HG03159 (cell line): ENCODE measurements at regions not wholly inside any gene's neighbourhood (a gene's known extent, or its start where the extent isn't known, plus 50 kb on each side); places are given as distances from the start of the nearest gene placed in this dataset.
"Not testable (repeated sequence)": the region's sequence is repeated elsewhere in the genome, so short reads cannot be mapped to it uniquely, and the experiment has no call there.

ENCODE experiments used
- ATAC-seq: cut with Tn5 transposase; IDR thresholded peaks from one replicate; pipeline ENCODE4 v1.9.1; 2021; ENCODE audit warnings: mild to moderate bottlenecking, moderate library complexity; ENCODE audit not compliant: unreplicated experiment

- no peak for ATAC-seq
Measured at GRCh38 chr11:25159341-25159740, 662.5 kb downstream of the LUZP2 start.

- no peak for ATAC-seq
Measured at GRCh38 chr11:25163421-25163820, 666.6 kb downstream of the LUZP2 start.

- no peak for ATAC-seq
Measured at GRCh38 chr11:25180187-25180586, 683.3 kb downstream of the LUZP2 start.

DNA sequence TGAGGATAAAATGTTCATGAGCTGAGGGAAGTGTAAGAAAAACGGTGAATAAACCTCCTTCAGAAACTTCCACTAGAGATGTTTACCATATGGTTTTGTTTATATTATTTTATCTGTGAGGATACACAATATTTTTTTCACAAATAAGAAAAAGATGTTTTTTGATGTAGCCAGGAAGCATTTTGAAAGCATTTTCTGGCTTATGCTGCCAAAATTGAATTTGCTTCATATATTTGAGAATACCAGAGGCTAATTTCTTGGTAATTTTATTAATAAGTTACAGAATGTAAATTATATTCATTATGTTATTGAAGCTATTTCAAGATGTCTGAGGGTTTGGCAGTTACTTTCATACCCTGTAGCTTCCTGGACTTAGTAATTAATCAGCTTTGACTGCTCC lies 686.6 kb downstream of the LUZP2 start:
- no peak for ATAC-seq

DNA sequence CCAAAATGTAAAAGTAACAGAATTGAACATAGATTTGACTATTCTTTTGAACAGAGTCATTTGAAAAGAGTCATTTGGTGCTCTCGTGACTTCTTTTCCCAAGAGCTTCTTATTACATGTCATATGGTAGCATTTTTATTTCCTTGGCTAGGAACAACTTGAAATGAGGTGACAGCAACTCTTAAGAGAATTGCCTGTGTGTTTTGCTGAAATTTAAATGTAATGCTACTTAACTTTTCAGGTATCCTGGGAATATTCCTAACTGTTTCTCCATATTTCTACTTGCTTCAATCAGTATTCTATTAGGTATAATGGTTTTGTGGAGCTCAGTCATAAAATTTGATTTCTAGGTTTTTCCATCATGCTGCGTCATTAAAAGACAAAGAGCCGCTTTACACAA lies 700.7 kb downstream of the LUZP2 start:
- no peak for ATAC-seq

GRCh38 chr11:25198704-25199103 lies 701.9 kb downstream of the LUZP2 start:
- no peak for ATAC-seq

DNA sequence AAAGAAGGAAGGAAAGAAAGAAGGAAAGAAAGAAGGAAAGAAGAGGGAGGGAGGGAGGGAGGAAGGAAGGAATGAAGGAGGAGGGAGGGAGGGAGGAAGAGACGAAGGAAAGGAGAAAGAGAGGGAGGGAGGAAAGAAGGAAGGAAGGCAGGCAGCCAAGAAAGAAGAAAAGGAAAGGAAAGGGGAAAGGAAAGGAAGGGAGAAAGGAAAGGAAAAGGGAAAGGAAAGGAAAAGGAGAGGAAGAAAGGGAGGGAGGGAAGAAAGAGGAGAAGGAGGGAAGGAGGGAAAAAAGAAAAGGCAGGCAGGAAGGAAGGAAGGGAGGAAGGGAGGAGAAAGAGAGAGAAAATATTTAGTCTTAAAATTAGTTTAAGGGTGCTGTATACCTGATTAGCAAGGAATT lies 704.1 kb downstream of the LUZP2 start:
- no peak for ATAC-seq

DNA sequence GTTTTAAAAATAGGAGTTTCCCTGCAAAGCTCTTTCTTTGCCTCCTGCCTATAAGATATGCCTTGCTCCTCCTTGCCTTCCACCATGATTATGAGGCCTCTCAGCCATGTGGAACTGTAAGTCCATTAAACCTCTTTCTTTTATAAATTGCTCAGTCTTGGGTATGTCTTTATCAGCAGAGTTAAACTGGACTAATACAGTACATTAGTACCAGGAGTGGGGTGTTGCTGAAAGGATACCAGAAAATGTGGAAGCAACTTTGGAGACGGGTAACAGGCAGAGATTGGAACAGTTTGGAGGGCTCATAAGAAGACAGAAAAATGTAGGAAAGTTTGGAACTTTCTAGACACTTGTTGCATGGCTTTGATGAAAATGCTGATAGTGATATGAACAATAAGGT lies 709.9 kb downstream of the LUZP2 start:
- no peak for ATAC-seq

DNA sequence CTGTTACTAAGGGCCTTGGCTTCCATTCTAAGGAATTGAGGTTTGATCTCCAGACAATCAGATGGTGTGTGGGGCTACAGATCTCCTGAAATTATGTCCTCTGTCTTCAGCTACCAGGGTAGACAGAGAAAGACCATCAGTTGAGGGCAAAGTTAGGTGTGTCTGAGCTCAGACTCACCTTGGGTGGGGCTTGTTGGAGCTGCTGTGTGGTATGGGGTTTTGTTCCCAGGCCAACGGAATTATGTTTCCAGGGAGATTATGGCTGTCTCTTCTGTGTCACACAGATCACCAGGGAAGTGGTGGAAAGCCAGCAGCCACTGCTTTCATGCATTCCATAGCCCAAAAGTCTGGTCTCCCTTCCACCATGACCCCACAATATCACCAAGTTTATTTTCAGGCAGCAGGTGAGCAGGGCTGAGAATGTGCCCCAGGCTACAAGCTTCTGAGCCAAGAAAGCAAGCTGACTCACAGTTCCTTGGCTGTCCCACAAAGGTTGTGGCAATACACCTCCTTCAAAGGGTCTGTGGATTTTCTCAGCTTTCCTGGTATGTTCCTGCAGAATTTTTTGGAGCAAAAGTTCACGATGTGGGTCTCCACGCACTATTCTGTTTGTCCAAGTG lies 714.9 kb downstream of the LUZP2 start:
- ATAC-seq, result no peak

- no peak for ATAC-seq
Measured at GRCh38 chr11:25214535-25215176, 717.8 kb downstream of the LUZP2 start.

DNA sequence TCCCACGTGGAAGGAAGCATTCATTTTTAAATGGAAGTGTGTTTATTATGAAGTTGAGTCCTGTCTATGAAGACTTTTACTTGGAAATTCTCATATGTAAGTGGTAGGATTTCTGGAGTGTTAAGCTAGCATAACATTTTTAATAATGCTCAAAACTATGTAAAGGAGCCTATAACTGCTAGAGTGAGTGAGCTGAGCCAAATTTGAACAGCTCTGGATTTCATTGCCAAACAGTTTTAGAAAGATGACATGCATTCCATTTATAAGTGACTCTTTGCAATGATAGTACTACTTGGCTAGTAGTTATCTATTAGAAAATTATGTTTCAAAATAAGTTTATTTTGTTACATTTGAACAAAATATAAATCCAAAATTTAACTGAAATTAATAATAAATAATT lies 721.2 kb downstream of the LUZP2 start:
- no peak for ATAC-seq

GRCh38 chr11:25225078-25225477 lies 728.2 kb downstream of the LUZP2 start:
- no peak for ATAC-seq

- ATAC-seq, result no peak
Measured at GRCh38 chr11:25242928-25243327, 746.1 kb downstream of the LUZP2 start.

DNA sequence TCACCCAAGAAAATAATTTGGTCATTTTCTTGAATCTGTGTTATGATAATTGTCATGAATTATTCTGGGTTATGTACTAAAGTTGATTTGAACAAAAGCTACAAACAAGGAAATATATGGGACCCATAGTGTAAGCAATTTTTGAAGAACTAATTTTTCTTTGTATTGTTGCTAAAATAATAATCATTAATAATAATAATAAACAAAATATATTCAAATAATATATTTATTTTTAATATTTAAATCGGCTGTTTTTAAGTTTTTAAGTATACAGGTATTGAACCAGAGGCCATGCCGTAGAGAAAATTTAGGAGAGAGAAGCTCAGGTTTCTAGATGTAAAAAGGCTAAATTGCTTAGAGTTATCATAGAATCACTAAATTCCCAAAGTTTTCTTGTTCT lies 747.3 kb downstream of the LUZP2 start:
- no peak for ATAC-seq

DNA sequence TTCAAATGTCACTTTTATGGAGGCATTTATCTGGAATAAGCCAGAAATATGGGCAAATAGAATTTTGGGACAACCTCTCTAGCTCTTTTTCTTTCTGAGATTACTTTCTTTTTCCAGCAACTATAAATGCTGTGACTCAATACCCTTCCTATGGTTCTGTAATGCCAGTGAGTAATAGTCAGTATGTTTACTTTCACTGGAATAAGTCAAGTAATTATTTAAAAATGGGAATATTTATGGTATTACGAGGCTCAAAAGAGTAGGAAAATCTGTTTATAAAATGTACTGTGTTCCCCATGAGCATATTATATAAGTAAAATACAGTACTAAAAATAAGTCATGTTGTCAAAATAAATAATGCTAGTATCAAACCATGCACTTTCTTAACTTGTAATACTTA lies 750.5 kb downstream of the LUZP2 start:
- no peak for ATAC-seq

GRCh38 chr11:25252854-25253253 lies 756.0 kb downstream of the LUZP2 start:
- ATAC-seq, result no peak

DNA sequence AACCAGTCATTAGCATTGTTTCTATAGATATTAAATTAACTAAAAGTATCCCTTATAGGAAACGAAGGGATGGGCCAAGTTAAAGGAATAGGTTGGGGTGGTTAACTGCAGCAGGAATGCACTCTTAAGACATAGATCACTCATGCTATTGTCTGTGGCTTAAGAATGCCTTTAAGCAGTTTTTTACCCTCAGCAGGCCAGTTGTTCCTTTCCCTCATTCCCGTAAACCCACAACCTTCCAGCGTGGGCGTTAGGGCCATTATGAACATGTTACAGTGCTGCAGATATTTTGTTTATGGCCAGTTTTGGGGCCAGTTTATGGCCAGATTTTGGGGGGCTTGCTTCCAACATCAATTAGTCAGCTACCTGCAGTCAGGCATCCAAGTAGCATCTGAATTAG lies 767.0 kb downstream of the LUZP2 start:
- not testable (repeated sequence) for ATAC-seq

DNA sequence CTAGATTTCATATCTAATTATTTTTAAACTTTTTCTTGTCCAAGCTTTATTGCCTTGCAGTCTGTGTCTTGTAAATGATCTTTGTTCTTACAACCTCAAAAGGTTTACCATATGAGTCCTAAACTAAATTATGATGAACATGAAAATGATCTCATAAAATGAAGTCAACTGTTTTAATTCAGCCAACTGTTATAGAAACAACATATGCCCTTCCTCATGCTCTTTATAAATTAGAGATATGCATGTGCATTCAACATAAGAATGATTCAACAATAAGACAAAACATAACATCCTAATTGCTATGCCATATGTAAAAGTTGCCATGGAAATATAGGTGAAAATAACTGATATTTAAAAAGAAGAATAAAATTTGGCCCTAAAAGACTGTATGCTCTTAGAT lies 774.4 kb downstream of the LUZP2 start:
- no peak for ATAC-seq

DNA sequence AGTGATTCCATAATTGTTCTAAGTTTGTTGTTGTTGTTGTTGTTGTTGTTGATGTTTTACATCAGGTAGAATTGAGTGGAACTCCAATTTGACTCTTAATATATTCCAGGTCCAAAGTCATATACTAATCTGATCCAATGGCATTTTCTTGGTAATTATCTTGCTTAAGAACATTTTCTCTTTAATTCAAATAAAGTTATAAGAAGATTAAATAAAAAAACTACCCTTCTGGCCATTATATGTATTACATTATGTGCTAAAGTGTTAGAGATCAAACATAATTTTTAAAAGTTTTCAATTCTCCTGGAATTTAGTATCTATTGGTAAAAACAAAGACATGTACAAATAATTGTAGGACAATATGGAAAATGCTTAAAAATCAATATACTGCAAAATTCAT lies 775.4 kb downstream of the LUZP2 start:
- no peak for ATAC-seq

GRCh38 chr11:25280821-25281220 lies 784.0 kb downstream of the LUZP2 start:
- ATAC-seq, result not testable (repeated sequence)

DNA sequence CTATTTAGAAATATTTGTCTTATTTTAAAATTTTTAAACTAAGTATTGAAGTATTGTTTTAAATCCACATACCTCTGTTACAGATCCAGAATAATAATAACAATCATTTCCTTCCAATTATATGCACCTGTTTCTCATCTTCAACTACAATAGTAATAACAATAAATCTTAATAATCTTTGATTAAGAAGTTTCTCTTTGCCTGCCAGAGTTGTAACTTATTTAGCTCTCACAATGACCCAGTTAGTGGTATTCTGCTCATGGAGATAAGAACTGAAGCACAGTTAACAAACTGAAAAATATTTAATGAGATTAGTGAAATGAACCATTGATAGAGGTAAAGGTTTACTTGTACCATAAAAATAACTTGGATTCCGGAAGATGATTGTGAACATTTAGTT lies 796.3 kb downstream of the LUZP2 start:
- no peak for ATAC-seq

- no peak for ATAC-seq
Measured at GRCh38 chr11:25298450-25298849, 801.6 kb downstream of the LUZP2 start.

DNA sequence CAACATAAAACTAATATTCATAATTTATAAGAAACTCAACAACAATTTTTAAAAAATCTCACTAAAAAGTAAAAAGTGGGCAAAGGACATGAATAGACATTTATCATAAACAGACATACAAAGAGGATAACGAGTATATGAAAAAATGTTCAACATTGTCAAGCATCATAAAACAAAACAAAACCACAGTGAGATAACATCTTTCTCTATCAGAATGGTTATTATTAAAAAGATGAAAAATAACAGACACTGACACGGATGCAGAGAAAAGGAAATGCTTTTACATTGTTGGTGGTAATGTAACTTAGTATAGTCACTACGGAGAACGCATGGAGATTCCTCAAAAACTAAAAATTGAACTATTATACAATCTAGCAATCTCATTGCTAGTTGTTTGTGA lies 813.0 kb downstream of the LUZP2 start:
- ATAC-seq, result no peak
